ENCODE measurements at regions not wholly inside any gene's neighbourhood (a gene's known extent, or its start where the extent isn't known, plus 50 kb on each side); places are given as distances from the start of the nearest gene placed in this dataset.
A peak's percentile ranks its signal among the peaks of the same experiment; 100 is the strongest.

DNA sequence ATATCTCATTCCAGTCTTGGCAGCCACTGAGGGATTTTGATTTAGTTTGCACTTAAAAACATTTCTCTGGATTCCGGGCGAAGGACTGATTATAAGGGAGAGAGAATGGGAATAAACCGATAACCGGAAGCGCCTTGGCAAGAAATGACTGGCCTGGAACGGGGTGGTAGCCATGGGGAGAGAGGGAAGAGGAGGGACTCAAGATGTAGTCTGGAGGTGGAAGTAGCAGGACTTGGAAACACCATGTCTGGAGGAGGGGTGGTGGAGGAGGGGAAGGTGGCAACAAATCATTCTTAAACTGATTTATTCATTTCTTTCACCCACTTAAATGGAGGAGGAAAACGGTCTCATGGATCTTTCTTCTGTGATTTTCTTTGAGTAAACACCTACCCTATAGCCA lies 238.1 kb downstream of the REEP3 start:
- POLR2A ChIA-PET (ENCODE audit: low non-redundant PET), result no interaction called here
- DNase-seq (ENCODE audit: low spot score), result no peak
- H3K27ac ChIP-seq, result no peak overlapping the region
- CTCF ChIA-PET, result no interaction called here
- TF ChIP-seq, protein P1, sequence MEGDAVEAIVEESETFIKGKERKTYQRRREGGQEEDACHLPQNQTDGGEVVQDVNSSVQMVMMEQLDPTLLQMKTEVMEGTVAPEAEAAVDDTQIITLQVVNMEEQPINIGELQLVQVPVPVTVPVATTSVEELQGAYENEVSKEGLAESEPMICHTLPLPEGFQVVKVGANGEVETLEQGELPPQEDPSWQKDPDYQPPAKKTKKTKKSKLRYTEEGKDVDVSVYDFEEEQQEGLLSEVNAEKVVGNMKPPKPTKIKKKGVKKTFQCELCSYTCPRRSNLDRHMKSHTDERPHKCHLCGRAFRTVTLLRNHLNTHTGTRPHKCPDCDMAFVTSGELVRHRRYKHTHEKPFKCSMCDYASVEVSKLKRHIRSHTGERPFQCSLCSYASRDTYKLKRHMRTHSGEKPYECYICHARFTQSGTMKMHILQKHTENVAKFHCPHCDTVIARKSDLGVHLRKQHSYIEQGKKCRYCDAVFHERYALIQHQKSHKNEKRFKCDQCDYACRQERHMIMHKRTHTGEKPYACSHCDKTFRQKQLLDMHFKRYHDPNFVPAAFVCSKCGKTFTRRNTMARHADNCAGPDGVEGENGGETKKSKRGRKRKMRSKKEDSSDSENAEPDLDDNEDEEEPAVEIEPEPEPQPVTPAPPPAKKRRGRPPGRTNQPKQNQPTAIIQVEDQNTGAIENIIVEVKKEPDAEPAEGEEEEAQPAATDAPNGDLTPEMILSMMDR (conservative IDR thresholded peaks at IDR 0.05; ENCODE audit: low read depth), result no peak

DNA sequence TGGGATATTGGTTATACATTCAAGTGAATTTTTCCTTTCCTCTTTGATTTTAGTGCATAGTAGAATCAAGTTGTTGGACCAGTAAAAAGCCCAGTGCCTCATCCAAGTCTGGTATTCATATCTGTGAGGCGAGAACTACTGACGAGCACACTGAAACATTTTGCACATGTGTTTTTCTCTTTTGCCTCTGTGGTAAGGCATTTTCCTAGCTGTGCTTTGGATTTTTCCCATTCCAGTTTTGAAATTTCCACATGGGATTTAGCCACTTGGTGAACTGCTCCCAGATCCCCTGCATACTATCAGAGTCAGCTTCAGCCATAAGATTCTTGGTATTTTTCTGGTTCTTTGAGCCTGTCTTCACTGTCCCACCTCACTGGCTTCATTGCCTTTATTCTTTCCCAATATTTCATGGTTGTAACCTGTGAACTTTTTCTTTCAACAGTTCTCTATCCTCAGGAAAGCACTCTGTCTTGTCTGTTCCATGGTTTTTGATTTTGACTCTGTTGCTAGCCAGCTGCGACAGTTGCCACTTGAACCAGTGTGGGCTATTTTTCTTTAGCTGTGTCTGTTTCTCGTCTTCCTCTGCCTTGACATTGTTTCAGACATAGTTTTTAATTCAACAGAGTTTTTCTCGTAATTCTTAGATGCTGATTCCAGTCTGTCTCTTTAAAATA lies 239.0 kb downstream of the REEP3 start:
- ChIA-PET POLR2A (ENCODE audit: low non-redundant PET) (no interaction called here), CTCF (no interaction called here)
- TF ChIP-seq, protein P1 (conservative IDR thresholded peaks at IDR 0.05; ENCODE audit: low read depth), result no peak
- H3K27ac ChIP-seq, result no peak overlapping the region
- no peak for DNase-seq (ENCODE audit: low spot score)

DNA sequence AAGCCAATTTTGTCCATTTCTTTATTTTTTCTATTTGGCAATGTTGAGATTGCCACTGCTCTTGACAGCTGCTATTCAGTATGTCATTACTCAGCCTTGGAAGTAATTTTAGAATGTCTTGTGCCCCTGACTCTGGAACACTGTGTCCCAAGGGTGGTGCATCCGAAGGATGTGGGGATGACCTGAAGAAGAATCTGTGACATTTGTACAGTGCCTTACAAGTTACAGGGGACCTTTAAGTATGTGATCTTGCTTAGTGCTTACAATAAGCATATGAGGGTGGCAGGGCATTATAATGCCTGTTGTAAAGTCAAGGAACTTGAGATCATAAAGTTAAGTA lies 239.5 kb downstream of the REEP3 start:
- POLR2A ChIA-PET (ENCODE audit: low non-redundant PET), result no interaction called here
- no peak overlapping the region for H3K27ac ChIP-seq
- DNase-seq (ENCODE audit: low spot score), result no peak
- CTCF ChIA-PET, result no interaction called here
- TF ChIP-seq, protein P1 (conservative IDR thresholded peaks at IDR 0.05; ENCODE audit: low read depth), result no peak

DNA sequence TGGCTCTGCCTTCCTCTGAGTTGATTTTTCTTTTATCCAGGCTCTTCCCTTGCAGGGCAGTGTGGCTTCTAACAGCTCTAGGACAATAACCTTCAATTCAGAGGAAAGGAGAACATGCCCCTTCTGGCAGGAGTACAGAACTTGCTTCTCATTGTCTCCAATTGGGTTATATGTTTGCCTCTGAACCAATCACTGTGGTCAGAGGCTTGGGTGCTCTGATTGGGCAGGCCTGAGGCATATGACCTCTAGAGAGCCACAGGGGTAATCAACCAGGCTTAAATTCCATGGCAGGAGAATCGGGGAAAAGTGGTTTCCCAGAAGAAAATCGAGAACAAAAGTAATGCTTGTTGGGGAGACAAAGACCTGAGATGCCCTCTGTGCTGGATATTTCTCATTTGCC lies 240.0 kb downstream of the REEP3 start:
- TF ChIP-seq, protein P1 (conservative IDR thresholded peaks at IDR 0.05; ENCODE audit: low read depth), result no peak
- ChIA-PET POLR2A (ENCODE audit: low non-redundant PET) (no interaction called here), CTCF (no interaction called here)

DNA sequence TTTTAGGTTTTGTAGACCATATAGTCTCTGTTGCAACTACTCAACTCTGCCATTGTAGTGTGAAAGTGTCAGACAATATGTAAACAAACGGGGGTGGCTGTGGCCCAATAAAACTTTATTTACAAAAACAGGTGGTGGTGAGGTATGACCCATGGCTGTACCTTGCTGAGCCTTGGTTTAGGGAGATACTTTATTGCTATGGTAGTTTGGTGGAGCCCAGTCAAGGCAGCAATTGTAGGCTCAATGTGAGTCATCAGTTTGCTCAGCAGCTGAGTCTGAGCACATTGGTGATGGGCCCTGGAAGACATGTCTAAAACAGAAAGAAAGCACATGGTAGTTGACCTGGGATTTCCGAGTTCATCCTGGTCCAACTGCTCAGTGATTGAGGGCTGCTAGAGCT lies 242.5 kb downstream of the REEP3 start:
- no peak overlapping the region for H3K27ac ChIP-seq
- POLR2A ChIA-PET (ENCODE audit: low non-redundant PET), result no interaction called here
- peak; percentile 11 for DNase-seq (ENCODE audit: low spot score)
- CTCF ChIA-PET, result no interaction called here
- TF ChIP-seq, protein P1 (conservative IDR thresholded peaks at IDR 0.05; ENCODE audit: low read depth), result no peak

More for the DNA sequence above, 240.0 kb downstream of the REEP3 start:
- H3K27ac ChIP-seq, result no peak overlapping the region
- no peak for DNase-seq (ENCODE audit: low spot score)

DNA sequence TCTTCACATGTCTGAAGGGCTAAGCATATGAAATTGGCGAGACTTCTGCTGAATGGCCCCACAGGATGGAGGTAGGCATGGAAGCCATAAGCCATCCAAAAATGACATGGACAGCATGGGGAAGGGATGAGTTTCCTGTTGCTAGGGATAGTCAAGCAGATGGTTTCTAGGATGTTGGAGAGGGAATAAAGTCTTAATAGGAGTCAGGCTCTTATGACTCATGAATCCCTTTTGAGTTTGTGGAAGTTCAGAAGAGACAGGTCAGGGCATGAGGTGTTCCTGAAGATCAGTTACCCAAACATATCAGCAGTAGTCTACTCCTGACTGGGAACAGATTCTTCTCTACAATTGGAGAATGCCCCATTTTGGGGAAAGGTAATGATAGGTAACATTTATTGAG lies 243.9 kb downstream of the REEP3 start:
- TF ChIP-seq, protein P1 (conservative IDR thresholded peaks at IDR 0.05; ENCODE audit: low read depth), result no peak
- CTCF ChIA-PET, result interaction anchor here (1.5 kb wide), 1 partner anchor 598 kb away, joined by 4 read pairs; no protein-coding TSS in a partner anchor
- peak; percentile 69 for DNase-seq (ENCODE audit: low spot score)

More for the DNA sequence above, 243.9 kb downstream of the REEP3 start:
- H3K27ac ChIP-seq, result no peak overlapping the region
- POLR2A ChIA-PET (ENCODE audit: low non-redundant PET), result no interaction called here

Measured in RWPE1 (cell line).